HG03378 (cell line): ENCODE measurements at regions not wholly inside any gene's neighbourhood (a gene's known extent, or its start where the extent isn't known, plus 50 kb on each side); places are given as distances from the start of the nearest gene placed in this dataset.

Source experiments
- ATAC-seq: cut with Tn5 transposase; IDR thresholded peaks from one replicate; pipeline ENCODE4 v1.9.1; 2021; ENCODE audit warnings: mild to moderate bottlenecking, moderate library complexity; ENCODE audit not compliant: unreplicated experiment

- no peak for ATAC-seq
Measured at GRCh38 chr20:40416274-40416673, 272.8 kb downstream of the MAFB start.

- no peak for ATAC-seq
Measured at GRCh38 chr20:40414843-40415615, 274.0 kb downstream of the MAFB start.

GRCh38 chr20:40410028-40410427 is 279.0 kb downstream of the MAFB start:
- ATAC-seq: no peak

GRCh38 chr20:40397467-40397866 is 291.6 kb downstream of the MAFB start:
- ATAC-seq: no peak

GRCh38 chr20:40393197-40394079 is 295.6 kb downstream of the MAFB start:
- no peak for ATAC-seq

DNA sequence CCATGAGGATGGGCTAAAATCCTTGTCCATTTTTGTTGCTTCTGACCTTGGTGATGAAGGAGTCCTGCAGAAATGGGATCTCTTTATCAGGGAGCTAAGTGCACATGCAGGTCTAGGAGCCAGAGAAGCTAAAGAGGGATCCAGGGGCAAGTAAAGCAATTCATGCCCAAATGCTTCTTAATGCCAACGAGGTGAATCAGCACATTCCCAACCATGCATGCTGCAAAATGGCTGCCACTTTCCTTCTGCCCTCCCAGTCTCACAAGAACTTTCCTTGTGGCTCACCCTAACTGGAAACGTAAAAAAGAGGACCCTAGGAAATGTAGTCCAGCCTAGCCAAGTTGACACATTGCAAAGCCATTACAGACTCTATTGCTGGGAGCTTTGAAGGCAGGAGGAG is 298.4 kb downstream of the MAFB start:
- ATAC-seq: no peak

DNA sequence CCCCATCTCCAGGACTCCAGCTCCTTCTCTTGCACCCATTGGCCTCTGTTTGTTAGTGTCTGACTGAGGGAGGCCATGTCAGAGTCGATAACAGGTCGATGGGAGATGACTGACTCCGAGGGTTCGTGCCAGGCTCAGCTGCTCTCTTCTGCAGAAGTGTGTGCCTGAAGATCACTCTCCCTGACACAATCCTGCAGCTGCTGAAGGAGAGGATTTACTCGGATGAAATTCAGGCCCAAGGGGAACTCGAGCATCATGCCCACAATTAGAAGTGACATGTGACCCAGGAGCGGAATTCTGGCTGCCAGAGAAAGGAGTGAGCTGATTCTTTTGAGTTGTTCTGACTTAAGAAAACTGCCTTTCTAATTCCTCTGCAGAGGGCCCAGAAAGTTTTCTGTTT is 318.2 kb downstream of the MAFB start:
- ATAC-seq: no peak

DNA sequence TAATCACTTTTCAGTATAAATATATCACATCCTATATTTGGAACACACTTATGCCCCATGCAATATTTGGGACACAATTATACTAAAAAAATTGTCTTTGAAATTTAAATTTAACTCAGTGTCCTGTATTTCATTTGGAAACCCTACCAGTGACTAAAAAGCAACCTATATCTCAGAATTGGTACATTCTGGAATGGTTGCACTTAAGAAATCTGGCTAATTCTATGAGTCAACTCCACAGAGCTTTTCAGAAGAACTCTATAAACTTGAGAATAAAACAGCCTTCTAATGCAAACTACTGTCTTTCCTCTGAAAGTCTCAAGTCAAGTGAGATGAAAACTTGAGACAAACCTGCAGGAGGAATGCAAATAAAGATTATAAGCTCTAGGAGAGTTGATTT is 320.2 kb downstream of the MAFB start:
- ATAC-seq: no peak

GRCh38 chr20:40361916-40362315 is 327.1 kb downstream of the MAFB start:
- ATAC-seq: no peak

GRCh38 chr20:40359131-40359912 is 329.7 kb downstream of the MAFB start:
- ATAC-seq: no peak

DNA sequence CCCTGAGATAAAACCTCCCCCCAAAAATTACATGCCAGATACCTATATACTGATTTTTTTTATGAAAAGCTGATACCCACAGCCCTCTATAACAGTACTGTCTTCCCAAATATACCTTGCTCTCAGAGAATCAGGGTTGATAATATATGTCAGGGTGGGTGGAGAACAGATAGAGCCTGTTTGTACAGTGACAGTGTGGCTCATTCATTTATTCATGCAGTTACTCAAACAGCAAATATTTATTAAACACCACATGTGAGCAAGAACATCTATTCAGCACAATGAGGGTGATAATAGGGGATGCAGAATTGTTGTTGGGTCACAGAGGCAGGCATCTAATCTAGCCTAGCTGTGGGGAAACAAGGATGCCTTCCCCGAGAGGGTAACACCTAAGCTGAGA is 334.2 kb downstream of the MAFB start:
- no peak for ATAC-seq

DNA sequence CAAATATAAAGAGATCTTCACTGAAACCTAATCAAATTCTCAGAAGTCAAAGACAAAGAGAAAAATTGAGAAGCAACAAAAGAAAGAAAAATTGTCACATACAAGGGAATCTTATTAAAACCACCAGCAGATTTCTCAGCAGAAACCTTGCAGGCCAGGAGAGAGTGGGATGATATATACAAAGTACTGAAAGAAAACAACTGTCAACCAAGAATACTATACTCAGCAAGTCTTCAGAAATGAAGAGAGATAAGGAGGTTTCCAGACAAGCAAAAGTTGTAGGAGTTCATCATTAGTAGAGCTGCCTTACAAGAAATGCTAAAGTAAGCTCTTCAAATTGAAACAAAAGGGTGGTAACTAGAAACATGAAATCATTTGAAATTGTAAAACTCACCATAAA is 345.6 kb downstream of the MAFB start:
- no peak for ATAC-seq

- no peak for ATAC-seq
Measured at GRCh38 chr20:40341561-40341960, 347.5 kb downstream of the MAFB start.

DNA sequence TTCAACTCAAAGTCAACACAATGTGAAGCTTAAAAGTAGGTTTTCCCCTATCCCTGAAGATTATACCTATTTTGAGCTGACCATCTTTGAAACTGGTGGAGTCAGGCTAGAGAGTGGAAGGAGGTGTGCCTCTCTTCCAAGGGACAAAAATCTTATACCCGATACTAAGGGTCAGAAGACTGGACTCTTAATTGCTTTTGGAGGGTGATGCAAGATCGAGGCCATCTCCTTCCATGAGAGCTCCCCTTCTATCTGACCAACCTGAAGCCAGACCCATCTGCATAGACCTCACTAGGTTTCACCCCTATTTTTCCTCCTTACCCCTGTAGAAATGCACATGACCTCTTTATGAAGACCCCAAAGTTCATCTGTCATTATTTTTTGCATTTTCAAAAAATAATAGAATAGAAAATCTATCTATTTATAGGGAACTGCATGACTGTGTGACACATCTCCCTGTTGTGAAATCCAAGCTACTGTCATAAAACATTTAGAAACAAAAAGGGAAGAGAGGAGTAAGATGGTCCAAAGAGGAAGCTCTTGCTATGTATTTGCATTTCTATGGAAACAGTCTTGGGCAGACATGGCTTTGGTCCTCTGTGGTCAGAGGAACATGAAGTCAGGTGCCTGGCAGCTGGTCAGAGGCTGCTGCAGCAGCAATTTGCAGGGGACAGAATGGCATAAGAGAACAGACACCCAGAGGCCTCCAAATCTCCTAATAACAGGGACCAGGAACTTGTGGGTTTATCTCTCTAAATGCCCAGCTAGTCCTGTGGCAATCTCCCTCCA is 349.2 kb downstream of the MAFB start:
- ATAC-seq: no peak

GRCh38 chr20:40336533-40336932 is 352.5 kb downstream of the MAFB start:
- ATAC-seq: no peak

DNA sequence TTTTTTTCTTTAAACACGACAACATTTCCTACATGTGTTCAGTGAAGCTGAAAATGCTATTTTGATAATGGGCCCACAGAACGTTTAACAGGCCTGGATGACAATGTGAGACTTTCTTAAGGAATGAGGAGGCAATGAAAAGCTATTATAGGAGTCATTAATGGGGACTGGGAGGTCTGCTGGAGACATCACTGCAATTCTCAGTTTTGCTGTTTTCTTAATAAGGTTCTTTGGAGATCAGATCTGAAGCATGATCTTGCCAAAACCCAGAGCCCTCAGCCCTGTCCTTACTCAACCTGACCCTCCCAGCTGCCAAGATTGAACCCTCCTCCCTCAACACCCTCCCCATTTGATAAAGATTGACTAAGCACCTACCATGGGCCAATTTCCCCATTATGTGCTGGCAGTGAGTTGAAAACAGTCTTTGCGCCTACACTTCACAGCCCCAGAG is 353.1 kb downstream of the MAFB start:
- no peak for ATAC-seq

- no peak for ATAC-seq
Measured at GRCh38 chr20:40335437-40335836, 353.6 kb downstream of the MAFB start.

GRCh38 chr20:40333591-40333990 is 355.4 kb downstream of the MAFB start:
- no peak for ATAC-seq

- ATAC-seq: no peak
Measured at GRCh38 chr20:40331807-40332560, 357.1 kb downstream of the MAFB start.

GRCh38 chr20:40331249-40331648 is 357.8 kb downstream of the MAFB start:
- ATAC-seq: no peak
